ENCODE measurements at regions not wholly inside any gene's neighbourhood (a gene's known extent, or its start where the extent isn't known, plus 50 kb on each side); places are given as distances from the start of the nearest gene placed in this dataset.

- TF ChIP-seq ATF6 (CRISPR knock-in tag; IDR thresholded peaks at IDR 0.05) (no peak), NFE2L1 (CRISPR knock-in tag; IDR thresholded peaks at IDR 0.05) (no peak), CTCF (IDR thresholded peaks at IDR 0.05) (no peak), PRRX2 (CRISPR knock-in tag; IDR thresholded peaks at IDR 0.05) (no peak), EMX1 (CRISPR knock-in tag; IDR thresholded peaks at IDR 0.05) (no peak), SMAD3 (CRISPR knock-in tag; IDR thresholded peaks at IDR 0.05; ENCODE audit: borderline replicate concordance) (no peak)
Measured at GRCh38 chr7:46744957-46745706, 824.1 kb upstream of the IGFBP3 start (continued).

- ChIA-PET CTCF (no interaction called here), POLR2A (no interaction called here)
- ATAC-seq (no peak), DNase-seq (ENCODE audit: low spot score) (no peak)
- H3K4me1 Mint-ChIP-seq: peaks cover 24% of the 10 kb centered on the region
- H3K27ac Mint-ChIP-seq: no peak overlapping the region
- H3K4me3 Mint-ChIP-seq: no peak overlapping the region
- H3K36me3 Mint-ChIP-seq: no peaks in the 10 kb centered on the region
- TF ChIP-seq USF1 (CRISPR knock-in tag; IDR thresholded peaks at IDR 0.05) (no peak), FOXP1 (CRISPR knock-in tag; IDR thresholded peaks at IDR 0.05; ENCODE audit: borderline replicate concordance) (no peak), NR1H2 (CRISPR knock-in tag; IDR thresholded peaks at IDR 0.05) (no peak), STAT6 (CRISPR knock-in tag; conservative IDR thresholded peaks at IDR 0.05; ENCODE audit: low read depth) (no peak), JUN (CRISPR knock-in tag; IDR thresholded peaks at IDR 0.05) (no peak), HMGXB4 (CRISPR knock-in tag; IDR thresholded peaks at IDR 0.05) (no peak), GABPB1 (CRISPR knock-in tag; IDR thresholded peaks at IDR 0.05) (no peak), ZNF138 (CRISPR knock-in tag; conservative IDR thresholded peaks at IDR 0.05) (no peak), ZMAT4 (CRISPR knock-in tag; IDR thresholded peaks at IDR 0.05) (no peak), ZBTB43 (CRISPR knock-in tag; IDR thresholded peaks at IDR 0.05) (no peak), SMAD4 (CRISPR knock-in tag; IDR thresholded peaks at IDR 0.05) (no peak), ZNF232 (CRISPR knock-in tag; IDR thresholded peaks at IDR 0.05) (no peak), ZNF219 (CRISPR knock-in tag; IDR thresholded peaks at IDR 0.05; ENCODE audit: borderline replicate concordance) (no peak)
- H3K27me3 Mint-ChIP-seq (ENCODE audit: low read depth): no peaks in the 10 kb centered on the region; the same call in 1 of the 2 replicates
- H3K9me3 Mint-ChIP-seq: no peaks in the 10 kb centered on the region
Measured at GRCh38 chr7:46742601-46743000, 821.5 kb upstream of the IGFBP3 start.
